NCI-H1105 treated with DMSO at 0.1 percent for 48 hours (cell line): ENCODE measurements at regions not wholly inside any gene's neighbourhood (a gene's known extent, or its start where the extent isn't known, plus 50 kb on each side); places are given as distances from the start of the nearest gene placed in this dataset.
A peak's percentile ranks its signal among the peaks of the same experiment; 100 is the strongest.

Source experiments
- DNase-seq: peaks from one replicate; lab custom pipeline; 2025; lab: John Stamatoyannopoulos, UW

- no peak for DNase-seq
Observed at GRCh38 chr3:67875858-67876257, 221.4 kb upstream of the SUCLG2 start.

DNA sequence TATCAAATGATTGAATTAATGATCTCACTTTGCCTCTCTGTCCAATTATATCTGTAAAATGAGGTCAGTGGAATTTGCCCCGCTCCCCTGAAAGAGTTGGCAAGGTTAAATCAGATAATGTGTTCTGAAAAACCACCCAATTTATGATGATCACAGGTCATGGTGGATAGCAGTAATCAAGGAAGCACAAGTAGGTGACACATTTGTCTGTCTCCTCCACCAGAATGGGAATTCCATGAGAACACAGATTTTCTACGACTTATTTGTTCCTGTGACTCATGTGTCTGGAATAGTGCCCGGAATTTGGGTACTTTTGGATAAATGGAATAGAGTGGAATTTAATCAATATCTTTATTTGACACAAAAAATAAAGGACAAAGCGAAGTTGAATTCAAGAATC lies 220.9 kb upstream of the SUCLG2 start:
- DNase-seq = no peak

DNA sequence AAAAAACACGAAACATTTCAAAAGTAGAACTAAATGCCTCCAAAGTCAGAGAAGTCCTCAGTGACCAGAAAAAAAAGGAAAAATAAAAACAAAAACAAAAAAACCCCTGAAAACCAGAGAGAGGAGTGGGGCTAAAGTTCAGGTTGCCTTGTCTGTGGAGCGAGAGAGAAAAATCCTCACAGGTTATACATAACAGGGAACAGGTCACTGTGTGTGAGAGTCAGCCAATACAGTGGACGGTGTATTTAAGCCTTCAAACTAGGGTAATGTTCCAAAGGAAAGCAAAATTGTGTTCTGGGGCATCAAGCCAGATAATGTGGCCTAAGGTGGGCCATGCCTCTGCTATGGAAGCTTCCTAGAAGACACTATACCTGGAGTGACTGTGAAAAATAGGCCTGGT lies 216.1 kb upstream of the SUCLG2 start:
- no peak for DNase-seq

- DNase-seq = no peak
Observed at GRCh38 chr3:67866571-67866970, 212.2 kb upstream of the SUCLG2 start.

GRCh38 chr3:67864587-67865183 lies 210.3 kb upstream of the SUCLG2 start:
- DNase-seq = no peak

DNA sequence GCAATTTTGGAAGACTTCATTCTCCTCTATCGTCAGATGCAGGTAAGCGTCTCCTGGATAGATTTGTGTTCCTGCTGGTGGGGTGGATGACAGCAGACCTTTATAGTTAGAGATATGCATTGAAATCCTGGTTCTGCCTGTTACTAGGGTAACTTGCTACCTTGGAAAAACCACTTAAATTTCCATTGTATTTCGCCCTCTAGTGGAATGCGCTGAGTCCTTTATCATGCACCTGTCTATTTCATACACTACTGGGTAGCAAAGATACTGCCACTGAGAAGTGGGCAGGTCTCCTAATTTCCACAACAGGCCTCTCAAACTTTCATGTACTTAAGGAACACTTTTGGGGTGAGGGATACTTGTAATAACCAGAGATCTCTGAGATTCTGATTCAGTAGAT lies 209.5 kb upstream of the SUCLG2 start:
- DNase-seq = no peak

DNA sequence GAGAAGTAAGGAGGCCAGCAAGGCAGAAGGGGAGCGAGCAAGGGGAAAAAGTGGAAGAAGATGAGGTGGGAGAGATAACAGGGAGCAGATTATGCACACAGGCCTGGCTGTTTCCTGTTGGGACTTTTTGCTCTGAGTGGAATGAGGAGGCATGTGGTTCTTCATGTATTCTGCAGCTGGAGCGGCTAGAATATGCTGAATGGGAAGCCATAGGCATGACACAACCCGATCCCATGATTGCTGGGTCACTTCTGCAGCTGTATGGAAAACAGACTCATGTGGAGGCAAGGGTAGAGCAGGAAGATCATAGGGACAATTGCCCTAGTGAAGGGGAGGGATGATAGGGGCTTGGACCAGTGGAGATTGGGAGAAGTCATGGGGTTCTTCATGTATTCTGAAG lies 206.0 kb upstream of the SUCLG2 start:
- no peak for DNase-seq

- DNase-seq = no peak
Observed at GRCh38 chr3:67858492-67858891, 204.1 kb upstream of the SUCLG2 start.

DNA sequence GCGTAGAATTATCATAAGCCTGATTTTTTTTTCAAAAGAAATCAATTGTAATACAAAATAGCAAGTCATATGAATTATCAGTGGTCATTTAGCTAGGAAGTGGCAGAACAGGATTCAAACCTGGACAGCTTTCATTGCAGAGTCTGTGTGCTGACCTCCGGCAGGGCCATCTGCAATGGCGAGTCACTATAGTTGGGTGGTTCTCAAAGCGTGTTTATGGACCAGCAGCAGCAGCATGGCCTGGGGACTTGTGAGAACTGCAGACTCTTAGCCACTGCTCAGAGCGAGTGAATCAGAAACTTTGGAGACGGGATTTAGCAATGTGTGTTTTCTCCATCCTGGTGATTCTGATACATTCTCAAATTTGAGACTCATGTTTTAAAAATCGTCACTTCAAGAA lies 202.3 kb upstream of the SUCLG2 start:
- DNase-seq = no peak

DNA sequence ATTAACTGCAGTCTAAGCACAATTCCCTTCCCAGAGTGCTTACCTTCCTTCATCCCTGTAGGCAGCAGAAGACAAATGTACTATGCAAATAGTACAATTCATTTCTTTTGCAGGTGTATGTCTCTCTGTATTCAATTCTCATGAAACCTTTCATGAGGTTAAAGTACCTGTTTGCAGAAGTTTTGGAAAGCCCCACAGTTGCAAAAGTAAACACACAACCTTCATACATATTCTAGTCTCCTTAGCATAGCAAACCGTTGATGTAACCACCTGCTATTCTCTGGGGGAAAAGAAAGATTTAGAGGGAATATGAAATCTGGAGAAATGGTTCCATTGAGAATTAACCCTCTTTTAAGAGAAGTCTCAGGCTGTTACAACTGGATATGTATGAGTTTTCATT lies 200.3 kb upstream of the SUCLG2 start:
- DNase-seq = no peak

- no peak for DNase-seq
Observed at GRCh38 chr3:67853520-67853919, 199.1 kb upstream of the SUCLG2 start.

DNA sequence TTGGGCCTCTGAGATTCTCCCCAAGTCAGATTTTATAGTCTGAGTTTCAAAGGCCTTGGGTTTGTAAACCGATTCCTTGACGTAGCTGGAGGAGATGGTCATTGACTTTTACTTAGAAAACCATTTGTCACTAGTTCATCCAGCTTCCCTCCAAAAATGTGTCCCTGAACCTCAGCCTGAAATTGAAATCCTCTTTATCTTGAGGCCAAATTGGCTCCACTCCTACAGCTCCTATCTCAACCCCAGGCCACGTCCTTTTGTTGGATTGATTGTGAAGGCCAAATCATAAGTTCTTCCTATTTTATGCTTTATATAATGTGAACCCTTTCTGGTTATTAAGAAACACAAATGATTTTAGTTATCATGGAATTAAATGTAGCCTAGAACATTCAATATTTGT lies 193.9 kb upstream of the SUCLG2 start:
- DNase-seq = no peak

GRCh38 chr3:67846166-67846565 lies 191.8 kb upstream of the SUCLG2 start:
- no peak for DNase-seq

GRCh38 chr3:67832817-67833216 lies 178.4 kb upstream of the SUCLG2 start:
- no peak for DNase-seq

GRCh38 chr3:67831262-67831661 lies 176.8 kb upstream of the SUCLG2 start:
- no peak for DNase-seq

DNA sequence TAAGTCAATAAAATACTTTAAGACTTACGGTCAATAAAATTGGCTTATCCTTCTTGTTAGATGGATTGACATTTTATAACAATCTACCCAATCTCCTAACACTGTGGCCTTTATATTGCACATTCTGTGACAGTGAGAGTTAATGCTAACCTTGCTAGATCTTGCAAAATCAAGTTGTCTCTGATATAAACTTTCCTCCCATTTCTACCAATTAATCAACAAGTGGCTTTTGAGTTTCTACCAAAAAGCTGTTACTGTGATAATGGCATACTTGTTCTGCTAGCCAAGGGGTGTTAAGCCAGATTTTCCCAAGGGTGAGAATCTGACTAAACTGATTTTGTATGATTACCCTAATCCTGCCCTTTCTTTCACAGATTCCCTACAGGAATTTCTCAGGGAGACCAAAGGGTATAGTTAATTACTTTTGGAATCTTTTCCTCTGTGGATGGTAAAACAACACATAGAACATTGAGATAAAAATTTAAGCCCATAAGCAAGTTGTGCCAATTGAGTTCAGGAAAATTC lies 174.1 kb upstream of the SUCLG2 start:
- no peak for DNase-seq

GRCh38 chr3:67821135-67821534 lies 166.7 kb upstream of the SUCLG2 start:
- no peak for DNase-seq

- peak; percentile 27 for DNase-seq
Observed at GRCh38 chr3:67819447-67819846, 165.0 kb upstream of the SUCLG2 start.

DNA sequence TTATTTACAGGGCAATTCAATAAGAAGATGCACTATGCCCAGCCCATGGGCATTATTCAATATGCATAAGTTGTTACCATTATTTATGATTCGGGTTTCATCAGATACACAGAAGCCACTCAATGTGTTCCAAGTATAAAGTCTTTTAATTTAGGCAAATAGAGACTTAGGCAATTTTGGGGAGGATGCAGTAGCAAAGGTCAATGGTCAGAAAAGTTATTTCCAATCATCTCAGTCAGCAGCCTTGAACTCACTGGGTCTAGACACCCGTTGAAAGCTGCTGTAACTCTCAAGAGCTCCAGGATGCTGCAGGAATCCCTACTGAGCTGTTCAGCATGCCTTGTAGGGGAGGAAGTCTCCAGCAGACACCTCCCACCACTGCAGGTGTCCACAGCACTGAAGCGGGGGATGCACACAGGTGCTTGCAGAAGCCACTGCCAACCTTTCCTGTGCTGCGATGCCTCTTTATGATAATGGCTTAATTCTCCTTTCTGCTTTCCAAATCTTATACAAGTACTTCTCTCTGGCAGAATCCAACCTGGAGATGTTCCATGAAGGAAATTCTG lies 155.0 kb upstream of the SUCLG2 start:
- no peak for DNase-seq

GRCh38 chr3:67808906-67809305 lies 154.5 kb upstream of the SUCLG2 start:
- no peak for DNase-seq

- no peak for DNase-seq
Observed at GRCh38 chr3:67804578-67804977, 150.2 kb upstream of the SUCLG2 start.

DNA sequence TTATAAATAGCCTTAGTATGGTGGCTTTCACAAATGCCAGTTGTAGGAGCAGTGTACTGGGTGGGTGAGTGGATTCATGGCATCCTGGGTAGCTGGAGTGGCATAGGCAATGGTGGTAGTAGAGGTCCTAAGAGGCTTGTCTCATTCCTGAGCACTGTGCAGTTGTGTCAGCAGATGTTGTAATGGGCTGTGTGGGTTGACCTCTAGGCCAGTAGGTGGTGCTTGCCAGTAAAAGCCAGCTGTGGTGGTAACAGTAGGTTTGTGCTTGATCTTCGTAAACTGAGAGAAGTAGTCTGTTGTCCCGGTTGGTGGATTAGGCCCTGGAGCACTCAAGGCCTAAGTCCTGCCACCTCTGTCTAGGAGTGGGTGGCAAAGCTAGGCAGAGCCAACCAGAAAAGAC lies 149.7 kb upstream of the SUCLG2 start:
- DNase-seq = no peak

- DNase-seq = no peak
Observed at GRCh38 chr3:67798412-67798811, 144.0 kb upstream of the SUCLG2 start.

DNA sequence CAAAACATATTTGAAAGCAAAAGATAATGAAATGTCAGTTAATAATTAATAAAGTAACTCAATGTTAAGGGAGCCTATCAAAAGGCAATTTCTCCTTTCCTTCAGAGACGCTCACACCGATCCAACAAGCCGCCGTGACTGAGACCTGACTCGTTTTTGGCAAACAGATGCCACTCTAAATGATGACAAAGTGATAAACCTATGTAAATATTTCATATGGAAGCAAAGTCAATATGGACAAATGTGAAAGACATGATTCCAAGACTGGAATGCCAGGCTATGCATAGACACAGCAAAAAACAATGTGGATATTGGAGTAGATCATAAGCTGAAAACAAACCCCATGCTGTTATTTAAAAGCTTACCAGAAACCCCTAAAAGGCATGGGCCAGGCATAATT lies 137.2 kb upstream of the SUCLG2 start:
- no peak for DNase-seq
